Stimulated activated CD8-positive, alpha-beta memory T cell treated with anti-CD3 and anti-CD28 coated beads, Interleukin-2, amount 100 ng/mL, for 1 hour (primary cell): ENCODE measurements at regions not wholly inside any gene's neighbourhood (a gene's known extent, or its start where the extent isn't known, plus 50 kb on each side); places are given as distances from the start of the nearest gene placed in this dataset.

Experiments used
- DNase-seq, 2 donors: peaks; one replicate each; pipeline ENCODE4 v3.0.0-alpha.2; 2020; ENCODE audit warnings: low read depth in 2 of 2

DNA sequence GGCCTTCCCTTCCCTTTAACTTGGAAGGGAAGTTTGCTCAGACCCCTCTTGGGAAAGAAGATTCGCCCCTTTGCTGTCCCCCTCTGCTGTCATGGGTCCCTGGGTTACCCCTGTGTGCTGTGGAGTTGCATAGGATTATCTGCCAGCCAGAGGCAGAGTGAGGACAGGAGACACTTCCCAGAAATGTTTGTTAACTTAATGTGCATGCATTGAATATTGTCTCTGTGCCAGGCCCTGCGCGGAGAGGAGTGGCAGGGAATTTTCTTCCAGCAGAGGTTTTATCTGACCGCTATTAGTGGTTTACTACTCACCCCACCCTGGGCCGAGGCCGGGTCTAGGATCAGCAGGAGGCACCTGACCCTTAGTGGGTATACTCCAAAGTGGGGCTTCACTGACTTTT lies 894.8 kb downstream of the TBC1D22A start:
- DNase-seq, result no peak

DNA sequence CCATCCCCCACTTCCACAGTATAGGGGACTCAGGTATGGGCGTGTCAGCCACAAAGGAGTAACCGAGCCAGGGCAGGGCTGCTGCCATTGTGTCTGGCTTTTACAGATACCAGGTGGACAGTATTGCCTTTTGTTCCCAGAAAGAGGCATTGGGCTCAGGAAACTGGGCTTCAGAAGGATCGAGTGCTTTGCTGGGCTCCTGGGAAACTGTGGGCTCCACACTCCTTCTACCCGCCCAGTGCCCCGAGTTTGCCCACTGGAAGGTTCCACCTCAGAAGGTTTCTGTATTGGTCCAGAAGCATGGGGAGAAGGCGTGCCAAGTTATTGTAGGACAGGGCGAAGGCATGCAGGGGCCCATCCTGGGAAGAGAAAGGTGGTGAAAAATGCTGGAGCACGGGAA lies 894.4 kb downstream of the TBC1D22A start:
- no peak for DNase-seq

DNA sequence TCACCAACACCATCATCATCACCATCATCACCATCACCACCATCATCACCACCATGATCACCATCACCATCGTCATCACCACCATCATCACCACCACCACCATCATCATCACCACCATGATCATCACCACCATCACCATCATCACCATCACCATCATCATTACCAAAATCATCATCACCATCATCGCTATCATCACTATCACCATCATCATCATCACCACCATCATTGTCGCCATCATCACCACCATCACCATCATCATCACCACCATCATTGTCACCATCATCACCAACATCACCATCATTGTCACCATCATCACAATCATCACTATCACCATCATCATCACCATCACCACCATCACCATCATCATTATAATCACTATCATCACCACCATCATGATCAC lies 893.5 kb downstream of the TBC1D22A start:
- no peak for DNase-seq

DNA sequence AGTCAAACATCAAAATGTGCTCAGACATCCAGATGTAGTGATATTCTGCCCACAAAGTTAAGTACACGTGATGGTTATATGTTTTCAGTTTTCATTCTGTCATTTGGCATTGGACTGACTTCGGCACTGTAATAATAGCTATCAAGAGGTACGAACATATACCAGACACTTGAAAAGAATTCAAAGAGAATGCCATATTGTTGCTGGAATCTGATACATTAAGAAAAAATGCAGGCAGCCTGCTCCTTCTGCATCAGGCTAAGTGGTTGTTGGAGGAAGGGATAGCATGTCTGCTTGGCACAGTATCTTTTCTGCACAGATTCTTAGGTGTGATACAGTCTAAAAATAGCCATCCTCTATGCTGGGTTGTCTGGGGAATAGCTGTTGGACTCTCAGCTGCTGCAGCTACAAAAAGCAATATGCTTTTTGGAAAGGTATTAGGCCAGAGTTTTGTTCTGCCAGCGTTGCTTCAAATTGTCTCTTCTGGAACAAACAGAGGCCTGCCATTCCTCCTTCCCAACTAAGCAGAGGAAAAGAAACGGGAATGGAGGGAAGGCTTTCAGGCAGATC lies 892.6 kb downstream of the TBC1D22A start:
- no peak for DNase-seq

DNA sequence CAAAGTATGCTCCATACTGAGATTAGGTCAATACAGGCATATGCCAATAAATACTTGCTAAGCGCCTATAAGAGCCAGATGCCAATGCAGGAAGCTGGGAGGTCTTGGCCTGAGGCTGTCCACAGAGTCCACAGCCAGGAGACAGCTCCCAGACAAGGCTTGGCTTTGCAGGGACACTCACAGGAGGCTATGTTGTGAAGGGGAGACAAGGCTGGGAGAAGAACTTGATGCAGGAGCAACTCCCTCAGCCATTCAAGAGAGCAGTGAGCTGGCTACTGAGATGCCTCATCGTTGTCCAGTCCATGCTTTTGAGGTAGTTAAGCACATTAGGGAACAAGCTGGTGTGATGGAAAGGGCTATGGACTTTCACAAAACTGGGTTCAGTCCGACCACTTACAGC lies 891.5 kb downstream of the TBC1D22A start:
- no peak for DNase-seq

DNA sequence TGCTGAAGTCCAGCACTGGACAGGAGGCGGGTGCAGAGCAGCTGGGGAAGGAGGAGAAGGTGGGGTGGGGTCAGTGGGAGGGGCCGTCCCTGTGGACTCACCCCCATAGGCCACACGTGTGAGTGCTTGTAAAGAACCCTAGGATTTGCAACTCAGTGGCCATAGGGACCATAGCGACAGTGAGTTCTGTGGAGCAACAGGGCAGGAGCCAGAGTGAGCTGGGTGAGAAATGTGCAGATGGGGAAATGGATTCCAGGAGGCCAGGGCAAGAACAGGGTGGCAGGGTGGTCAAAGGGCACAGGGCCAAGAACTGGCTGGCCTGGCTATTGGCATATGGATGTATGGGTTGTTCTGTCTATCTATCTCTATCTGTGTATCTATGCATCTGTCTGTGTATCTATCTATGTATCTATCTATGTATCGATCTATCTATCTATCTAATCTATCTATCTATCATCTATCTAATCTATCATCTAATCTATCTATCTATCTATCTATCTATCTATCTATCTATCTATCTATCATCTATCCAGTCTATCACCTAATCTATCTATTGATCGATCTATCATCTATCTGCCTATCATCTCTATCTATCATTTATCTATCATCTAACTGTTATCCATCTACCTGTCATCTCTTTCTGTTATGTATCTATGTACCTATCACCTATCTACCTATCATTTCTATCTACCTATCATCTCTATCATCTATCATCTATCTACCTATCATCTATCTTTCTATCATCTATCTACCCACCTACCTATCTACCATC lies 889.0 kb downstream of the TBC1D22A start:
- DNase-seq, result no peak

DNA sequence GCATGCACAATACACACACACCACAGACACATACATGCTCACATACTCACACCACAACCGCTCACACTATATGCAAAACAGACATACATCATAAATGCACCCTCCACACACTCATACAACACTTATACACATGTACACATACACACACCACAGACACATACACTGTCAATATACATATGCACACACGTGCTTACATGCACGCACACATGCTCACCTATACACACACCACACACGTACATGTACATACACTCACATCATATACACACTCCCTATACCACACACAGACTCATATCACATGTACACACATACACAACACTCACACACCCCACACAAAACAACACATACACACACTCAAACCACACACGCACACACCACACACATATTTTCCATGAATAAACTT lies 885.3 kb downstream of the TBC1D22A start:
- no peak for DNase-seq

DNA sequence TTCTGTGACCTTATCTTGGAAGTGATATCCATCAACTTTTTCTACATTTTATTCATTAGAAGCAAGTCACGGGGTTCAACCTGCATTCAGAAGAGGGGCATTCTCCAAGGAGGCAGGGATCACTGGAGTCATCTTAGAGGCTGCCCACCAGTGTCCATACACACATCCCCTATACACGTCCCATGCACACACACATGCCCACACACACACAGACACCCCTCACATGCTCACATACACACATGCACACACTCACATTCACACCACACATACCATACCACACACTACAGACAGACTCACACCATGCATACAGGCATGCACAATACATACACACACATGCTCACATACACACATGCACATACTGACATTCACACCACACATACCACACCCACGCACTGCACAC lies 884.7 kb downstream of the TBC1D22A start:
- no peak for DNase-seq

DNA sequence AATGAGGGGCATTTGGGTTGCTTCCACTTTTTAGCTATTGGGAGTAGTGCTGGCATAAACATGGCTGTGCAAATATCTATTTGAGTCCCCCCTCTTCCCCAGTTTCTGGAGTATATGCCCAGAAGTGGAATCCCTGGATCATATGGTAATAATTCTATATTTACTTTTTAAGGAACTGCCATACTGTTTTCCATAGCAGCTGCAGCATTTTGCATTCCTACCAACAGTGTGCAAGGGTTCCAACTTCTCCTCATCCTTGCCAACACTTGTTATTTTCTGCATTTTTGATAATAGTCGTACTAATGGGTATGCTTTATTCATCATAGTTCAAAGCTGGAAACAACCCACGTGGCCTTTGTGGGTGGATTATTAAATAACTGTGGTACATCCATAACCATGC lies 883.5 kb downstream of the TBC1D22A start:
- no peak for DNase-seq

DNA sequence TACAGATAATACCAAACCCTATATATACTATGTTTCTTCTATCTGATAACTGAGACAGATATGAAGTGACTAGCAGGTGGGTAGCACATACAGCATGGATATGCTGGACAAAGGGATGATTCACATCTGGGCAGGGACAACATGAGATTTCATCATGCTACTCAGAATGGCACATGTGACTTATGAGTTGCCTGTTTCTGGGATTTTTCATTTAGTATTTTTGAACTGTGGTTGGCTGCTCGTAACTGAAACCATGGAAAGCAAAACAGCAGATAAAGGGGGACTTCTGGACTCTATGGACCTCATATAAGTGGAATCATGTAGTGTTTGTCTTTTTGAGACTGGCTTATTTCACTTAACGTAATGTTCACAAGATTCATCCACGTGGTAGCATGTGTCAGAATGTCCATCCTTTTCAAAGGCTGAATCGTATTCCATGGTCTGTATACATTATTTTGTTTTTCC lies 883.0 kb downstream of the TBC1D22A start:
- no peak for DNase-seq

DNA sequence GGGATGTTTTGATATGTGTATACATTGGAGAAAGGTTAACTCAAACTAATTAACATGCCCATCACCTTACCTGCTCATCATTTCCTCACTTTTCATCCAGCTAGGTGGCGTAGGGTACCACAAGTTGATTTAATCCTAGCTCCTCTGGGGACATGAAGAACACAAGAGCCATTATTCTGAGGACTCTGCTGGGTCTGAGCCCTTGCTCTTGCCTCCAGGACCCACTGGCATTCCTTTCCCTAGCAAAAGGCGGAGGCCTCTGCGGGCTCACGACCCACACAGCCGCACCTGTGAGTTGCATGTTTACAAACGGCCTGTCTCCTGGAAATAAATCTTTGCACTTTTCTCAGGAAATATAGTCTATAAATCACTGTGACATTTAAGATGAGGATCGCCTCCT lies 871.9 kb downstream of the TBC1D22A start:
- DNase-seq, result no peak

DNA sequence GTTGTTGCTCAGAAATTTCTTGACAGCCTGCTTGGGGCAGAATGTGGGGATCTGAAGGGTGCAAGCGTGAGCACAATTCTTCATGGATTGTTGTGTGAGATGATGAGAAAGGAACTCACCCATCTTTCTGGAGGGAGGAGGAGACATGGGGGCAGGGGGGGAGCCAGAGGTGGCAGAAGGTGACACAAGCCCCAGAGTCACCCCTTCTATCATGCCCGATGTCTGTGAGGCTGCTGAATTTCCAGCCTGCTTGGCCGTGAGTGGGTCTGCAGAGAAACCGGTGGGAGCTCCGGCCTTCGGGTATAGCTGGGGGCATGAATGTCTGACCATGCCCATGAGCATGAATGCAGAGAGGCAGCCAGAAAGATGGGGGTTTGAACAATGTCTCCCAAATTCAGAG lies 870.7 kb downstream of the TBC1D22A start:
- no peak for DNase-seq

DNA sequence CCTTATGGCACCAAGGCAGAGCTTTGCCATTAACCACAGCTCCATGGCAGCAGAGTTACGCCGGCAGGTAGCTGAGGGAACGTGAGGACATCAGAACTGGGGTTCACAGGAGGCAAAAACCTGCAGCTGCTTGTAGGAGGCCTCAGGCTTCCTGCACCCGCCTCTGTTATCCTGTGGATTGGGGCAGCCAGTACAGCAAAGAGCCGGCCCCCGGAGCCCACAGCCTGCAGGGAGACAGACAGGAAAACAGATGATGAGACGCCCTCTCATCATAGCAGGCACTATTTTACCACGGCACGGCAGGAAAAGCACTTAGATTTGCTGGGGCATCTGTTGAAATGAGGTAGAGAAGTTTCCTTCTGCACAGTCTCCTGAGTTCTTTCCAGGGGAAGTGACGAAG lies 870.3 kb downstream of the TBC1D22A start:
- DNase-seq, result no peak

DNA sequence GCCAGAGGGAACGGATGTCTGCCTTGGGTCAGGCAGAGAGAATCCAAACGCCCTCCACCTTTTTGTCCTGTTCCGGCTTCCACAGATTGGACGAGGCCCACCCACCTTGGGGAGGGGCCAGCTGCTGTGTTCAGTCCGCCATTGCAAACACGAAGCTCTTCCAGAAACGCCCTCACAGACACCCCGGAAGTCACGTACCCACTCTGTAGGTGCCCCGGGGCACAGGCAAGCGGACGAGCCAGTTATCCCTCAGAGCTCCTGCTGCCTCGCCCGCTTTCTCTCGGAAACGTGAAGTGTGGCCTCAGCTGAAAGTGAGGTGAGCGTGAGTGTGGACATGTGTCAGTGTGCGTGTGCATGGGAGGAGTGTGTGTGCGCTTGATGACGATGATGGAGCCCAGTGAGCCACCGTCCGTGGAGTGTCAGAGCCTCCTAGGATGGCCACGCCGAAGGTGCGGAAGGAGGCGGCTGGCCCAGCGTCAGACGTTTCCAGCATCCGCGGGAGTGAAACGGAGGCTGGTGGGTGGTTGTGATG lies 869.2 kb downstream of the TBC1D22A start:
- no peak for DNase-seq

DNA sequence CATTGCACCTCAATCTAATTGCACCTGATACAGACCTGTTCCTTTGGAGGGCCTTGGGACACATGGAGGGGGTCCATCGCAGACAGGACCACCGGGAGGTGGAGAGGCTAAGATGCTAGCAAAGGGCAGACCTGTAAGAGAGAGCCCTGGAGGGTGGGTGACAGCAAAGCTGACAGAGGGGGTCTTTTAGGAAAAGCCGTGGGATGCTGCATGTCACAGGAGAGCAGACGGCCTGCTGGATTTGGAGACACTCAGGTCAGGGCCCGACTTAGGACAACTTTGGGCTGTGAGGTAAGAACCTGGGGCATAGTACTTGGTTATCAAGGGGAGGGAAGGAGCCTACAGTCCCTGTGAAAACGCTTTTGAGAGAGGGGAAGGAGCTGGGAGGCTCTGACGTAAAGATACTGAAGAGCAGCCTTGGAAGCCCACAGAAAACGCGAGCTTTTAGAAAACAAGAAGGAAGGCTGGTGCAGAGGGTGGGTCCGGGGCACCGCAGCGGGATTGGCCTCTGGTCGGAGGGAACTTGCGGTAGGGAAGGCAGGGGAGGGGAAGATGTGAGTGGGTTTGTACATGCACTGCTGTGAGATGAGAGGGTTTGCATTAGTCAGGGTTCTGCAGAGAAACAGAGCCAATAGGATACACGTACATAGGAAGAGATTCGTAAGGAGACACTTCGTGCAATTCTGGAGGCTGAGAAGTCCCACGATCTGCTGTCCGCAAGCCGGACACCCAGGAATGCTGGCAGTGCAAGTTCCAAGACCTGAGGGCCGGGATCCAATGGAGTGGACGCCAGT lies 868.5 kb downstream of the TBC1D22A start:
- no peak for DNase-seq

DNA sequence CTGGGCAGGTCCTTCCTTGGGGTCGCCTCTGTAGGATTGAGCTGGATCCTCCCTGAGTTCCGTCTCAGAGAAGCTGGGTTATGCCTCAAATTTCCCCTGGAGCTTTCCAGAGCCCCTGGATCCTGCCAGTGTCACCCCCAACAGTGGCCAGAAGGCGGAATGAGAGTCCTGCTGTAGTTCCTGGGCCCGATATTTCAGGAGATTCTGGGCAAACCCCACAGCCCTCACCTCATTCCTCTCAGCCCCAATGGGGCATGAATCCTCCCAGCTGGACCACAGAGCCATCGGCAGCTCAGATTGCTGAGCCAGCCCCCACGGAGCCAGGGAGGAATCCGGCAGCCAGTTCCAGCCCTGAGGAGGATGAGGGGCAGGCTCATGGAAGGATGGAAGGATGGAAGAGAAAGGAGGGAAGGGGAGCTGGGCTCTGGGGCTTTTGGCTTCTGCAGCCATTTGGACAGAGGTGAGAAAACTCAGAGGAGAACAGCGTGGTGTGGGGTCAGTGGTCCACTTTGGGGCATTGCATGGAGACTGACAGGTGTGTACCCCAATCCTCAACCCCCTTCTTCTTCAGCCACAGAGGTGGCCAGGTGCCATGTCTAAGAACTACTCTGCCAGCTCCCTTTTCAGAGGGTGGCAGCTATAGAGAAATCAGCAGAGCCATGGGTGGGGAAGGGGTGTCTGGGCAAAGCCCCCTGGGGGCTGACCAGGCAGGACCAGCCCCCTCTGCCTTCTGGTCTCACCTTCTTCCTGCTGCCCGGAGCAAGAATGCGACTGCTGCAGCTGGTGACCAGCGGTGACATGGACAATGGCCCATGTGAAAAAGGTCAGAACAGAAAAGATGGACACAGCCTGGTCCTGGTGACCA lies 867.6 kb downstream of the TBC1D22A start:
- no peak for DNase-seq

DNA sequence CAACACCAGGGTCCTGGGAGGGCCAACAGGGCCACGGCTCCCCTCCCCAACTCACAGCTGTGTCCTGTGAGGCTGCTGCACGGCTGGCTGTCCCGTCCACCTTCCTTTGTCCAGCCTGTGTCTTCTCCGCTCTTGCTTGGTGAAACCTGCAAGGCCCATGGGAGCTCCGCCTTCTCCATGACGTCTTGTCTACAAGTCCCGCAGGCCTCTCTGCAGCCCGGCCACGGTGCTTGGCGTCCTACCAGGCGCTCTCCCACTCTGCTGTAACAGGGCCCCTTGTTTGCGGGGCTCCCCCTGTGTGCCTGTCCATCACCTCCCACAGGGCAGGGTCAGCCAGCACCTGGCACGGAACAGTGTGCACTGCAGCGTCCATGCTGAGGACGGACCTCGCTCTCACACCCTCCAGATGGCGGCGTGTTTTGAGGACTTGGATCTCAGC lies 866.8 kb downstream of the TBC1D22A start:
- no peak for DNase-seq

DNA sequence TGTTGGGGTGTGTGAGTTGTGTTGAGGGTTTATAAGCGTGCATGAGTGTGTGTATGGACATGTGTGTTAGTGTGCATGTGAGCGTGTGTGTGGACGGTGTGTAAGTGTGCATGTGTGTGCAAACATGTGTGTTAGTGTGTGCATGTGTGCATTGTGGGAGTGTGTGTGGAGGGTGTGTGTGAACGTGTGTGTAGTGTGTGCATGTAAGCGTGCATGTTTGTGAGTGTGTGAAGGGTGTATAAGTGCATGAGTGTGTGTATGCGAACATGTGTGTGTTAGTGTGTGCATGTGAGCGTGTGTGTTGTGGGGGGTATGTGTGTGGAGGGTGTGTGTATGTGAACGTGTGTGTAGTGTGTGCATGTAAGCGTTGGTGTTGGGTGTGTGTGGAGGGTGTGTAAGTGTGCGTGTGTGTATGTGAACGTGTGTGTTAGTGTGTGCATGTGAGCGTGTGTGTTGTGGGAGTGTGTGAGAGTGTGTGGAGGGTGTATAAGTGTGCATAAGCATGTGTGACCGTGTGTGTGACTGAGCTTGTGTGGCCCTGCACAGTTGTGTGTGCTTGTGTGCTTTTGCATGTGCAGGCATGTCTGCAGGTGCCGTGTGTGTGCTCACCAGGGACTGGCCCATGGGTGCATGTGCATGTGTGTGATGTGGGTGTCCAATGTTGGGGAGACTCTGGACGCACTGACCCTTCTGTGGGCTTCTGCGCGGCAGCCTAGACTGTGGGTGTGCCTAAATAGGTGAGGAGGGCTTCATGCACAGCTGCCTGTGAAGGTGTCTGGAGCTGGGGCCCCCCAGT lies 866.2 kb downstream of the TBC1D22A start:
- no peak for DNase-seq

DNA sequence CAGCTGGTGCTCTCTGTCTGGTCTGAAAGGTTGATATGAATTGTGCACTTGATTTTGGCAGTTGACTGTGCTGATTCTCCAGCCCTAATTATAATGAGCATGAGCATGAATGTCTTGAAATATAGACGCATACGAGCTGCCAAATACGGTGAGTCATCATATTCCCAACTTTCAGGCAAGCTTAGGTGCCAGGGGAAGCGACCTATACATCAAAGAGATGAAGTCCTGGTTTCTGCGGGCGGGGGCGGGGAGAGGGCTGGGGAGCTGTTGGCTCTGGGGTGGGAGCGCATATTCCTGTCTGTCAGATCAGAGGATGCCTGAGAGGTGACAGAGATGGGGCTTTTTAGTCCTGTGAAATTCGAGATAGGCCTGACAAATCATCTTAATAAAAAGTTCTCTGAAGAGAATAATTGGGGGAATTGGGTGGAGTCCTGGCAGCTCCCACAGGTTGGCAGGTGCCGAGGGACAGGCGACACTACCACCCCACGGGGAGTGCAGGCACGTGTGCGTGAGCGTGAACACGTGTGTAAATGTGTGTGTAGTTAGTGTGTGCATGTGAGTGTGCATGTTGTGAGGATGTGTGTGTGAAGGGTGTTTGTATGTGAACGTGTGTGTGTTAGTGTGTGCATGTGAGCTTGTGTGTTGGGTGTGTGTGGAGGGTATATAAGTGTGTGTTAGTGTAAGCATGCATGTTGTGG lies 865.3 kb downstream of the TBC1D22A start:
- DNase-seq, result no peak
